GM19397 (cell line): ENCODE measurements at regions not wholly inside any gene's neighbourhood (a gene's known extent, or its start where the extent isn't known, plus 50 kb on each side); places are given as distances from the start of the nearest gene placed in this dataset.

Experiments
- ATAC-seq: cut with Tn5 transposase; IDR thresholded peaks from one replicate; pipeline ENCODE4 v1.9.1; 2021; ENCODE audit warnings: mild to moderate bottlenecking, moderate library complexity; ENCODE audit not compliant: unreplicated experiment

- no peak for ATAC-seq
Measured at GRCh38 chr10:113287592-113287991, 265.3 kb upstream of the HABP2 start.

- ATAC-seq, result no peak
Measured at GRCh38 chr10:113290137-113290536, 262.7 kb upstream of the HABP2 start.

GRCh38 chr10:113291413-113291812, 261.4 kb upstream of the HABP2 start:
- no peak for ATAC-seq

GRCh38 chr10:113292086-113292485, 260.8 kb upstream of the HABP2 start:
- ATAC-seq, result no peak

GRCh38 chr10:113292743-113293142, 260.1 kb upstream of the HABP2 start:
- no peak for ATAC-seq

GRCh38 chr10:113293167-113293566, 259.7 kb upstream of the HABP2 start:
- ATAC-seq, result no peak

- no peak for ATAC-seq
Measured at GRCh38 chr10:113294868-113295267, 258.0 kb upstream of the HABP2 start.

- ATAC-seq, result no peak
Measured at GRCh38 chr10:113297226-113297625, 255.6 kb upstream of the HABP2 start.

- no peak for ATAC-seq
Measured at GRCh38 chr10:113298616-113299015, 254.2 kb upstream of the HABP2 start.

- ATAC-seq, result no peak
Measured at GRCh38 chr10:113300201-113300600, 252.7 kb upstream of the HABP2 start.

- peak; percentile 57 for ATAC-seq
Measured at GRCh38 chr10:113300617-113301016, 252.2 kb upstream of the HABP2 start.

GRCh38 chr10:113301342-113301984, 251.4 kb upstream of the HABP2 start:
- no peak for ATAC-seq

- ATAC-seq, result no peak
Measured at GRCh38 chr10:113302062-113302461, 250.8 kb upstream of the HABP2 start.

- ATAC-seq, result no peak
Measured at GRCh38 chr10:113303544-113304146, 249.2 kb upstream of the HABP2 start.

GRCh38 chr10:113304726-113305125, 248.1 kb upstream of the HABP2 start:
- ATAC-seq, result no peak

- ATAC-seq, result no peak
Measured at GRCh38 chr10:113305871-113306270, 247.0 kb upstream of the HABP2 start.

GRCh38 chr10:113309791-113310190, 243.1 kb upstream of the HABP2 start:
- no peak for ATAC-seq

GRCh38 chr10:113310347-113310746, 242.5 kb upstream of the HABP2 start:
- ATAC-seq, result no peak

- ATAC-seq, result no peak
Measured at GRCh38 chr10:113313048-113313602, 239.7 kb upstream of the HABP2 start.

- ATAC-seq, result no peak
Measured at GRCh38 chr10:113313722-113314121, 239.1 kb upstream of the HABP2 start.

- no peak for ATAC-seq
Measured at GRCh38 chr10:113316506-113316905, 236.3 kb upstream of the HABP2 start.

GRCh38 chr10:113317489-113317888, 235.4 kb upstream of the HABP2 start:
- ATAC-seq, result no peak

- ATAC-seq, result no peak
Measured at GRCh38 chr10:113319479-113319878, 233.4 kb upstream of the HABP2 start.
